Effector memory CD4-positive, alpha-beta T cell (primary cell): ENCODE measurements at regions not wholly inside any gene's neighbourhood (a gene's known extent, or its start where the extent isn't known, plus 50 kb on each side); places are given as distances from the start of the nearest gene placed in this dataset.

Source experiments
- DNase-seq, 3 donors: peaks; one replicate each; pipeline ENCODE4 v3.0.0-alpha.2; 2020
- H3K27ac ChIP-seq: 2 replicates; pipeline ENCODE4 v1.7.0; 2013; ENCODE audit warnings: mild to moderate bottlenecking, low read length, moderate library complexity; ENCODE audit not compliant: insufficient read depth, poor library complexity, severe bottlenecking
- H3K27me3 ChIP-seq: replicated peaks from 2 replicates; pipeline ENCODE4 v1.7.0; 2013; ENCODE audit warnings: mild to moderate bottlenecking, low read length; ENCODE audit not compliant: insufficient read depth, control insufficient read depth, poor library complexity, severe bottlenecking
- H3K36me3 ChIP-seq: 2 replicates; pipeline ENCODE4 v1.7.0; 2013; ENCODE audit warnings: mild to moderate bottlenecking, low read length, moderate library complexity; ENCODE audit not compliant: control insufficient read depth, insufficient read depth
- H3K4me1 ChIP-seq: 2 replicates; pipeline ENCODE4 v1.7.0; 2013; ENCODE audit warnings: low read length, mild to moderate bottlenecking; ENCODE audit not compliant: control insufficient read depth, insufficient read depth, poor library complexity, severe bottlenecking
- H3K4me3 ChIP-seq: 2 replicates; pipeline ENCODE4 v1.7.0; 2013; ENCODE audit warnings: low read length, low read depth, mild to moderate bottlenecking; ENCODE audit not compliant: insufficient read depth, poor library complexity, severe bottlenecking
- H3K9me3 ChIP-seq: 2 replicates; pipeline ENCODE4 v1.7.0; 2013; ENCODE audit warnings: mild to moderate bottlenecking, low read length, moderate library complexity; ENCODE audit not compliant: control insufficient read depth

DNA sequence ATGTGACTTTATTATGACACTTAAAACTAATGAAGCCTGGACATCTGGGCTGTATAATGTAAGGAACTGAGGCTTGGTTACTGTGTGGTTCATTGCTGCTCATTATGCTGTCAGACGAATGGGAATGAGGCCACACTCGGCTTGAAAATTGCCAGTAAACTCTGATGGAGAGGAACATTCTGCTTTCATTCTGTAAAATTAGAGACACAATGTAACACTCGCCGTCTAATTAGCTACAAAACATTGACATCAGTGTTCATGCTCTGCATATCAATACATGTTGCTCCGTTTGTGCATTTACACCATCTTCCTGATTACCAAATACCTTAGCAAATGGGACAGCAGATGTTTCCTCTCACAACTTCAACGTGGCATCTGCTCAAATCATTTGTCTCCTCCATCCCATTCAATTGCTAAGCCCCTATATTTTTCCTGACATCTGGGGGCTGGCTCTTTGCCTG, 133.0 kb downstream of the SLC28A3 start:
- Histone ChIP-seq H3K4me1 (no peaks in the 10 kb centered on the region), H3K27me3 (no peaks in the 10 kb centered on the region), H3K27ac (no peak overlapping the region), H3K9me3 (no peaks in the 10 kb centered on the region), H3K36me3 (no peaks in the 10 kb centered on the region), H3K4me3 (no peak overlapping the region)
- no peak for DNase-seq

DNA sequence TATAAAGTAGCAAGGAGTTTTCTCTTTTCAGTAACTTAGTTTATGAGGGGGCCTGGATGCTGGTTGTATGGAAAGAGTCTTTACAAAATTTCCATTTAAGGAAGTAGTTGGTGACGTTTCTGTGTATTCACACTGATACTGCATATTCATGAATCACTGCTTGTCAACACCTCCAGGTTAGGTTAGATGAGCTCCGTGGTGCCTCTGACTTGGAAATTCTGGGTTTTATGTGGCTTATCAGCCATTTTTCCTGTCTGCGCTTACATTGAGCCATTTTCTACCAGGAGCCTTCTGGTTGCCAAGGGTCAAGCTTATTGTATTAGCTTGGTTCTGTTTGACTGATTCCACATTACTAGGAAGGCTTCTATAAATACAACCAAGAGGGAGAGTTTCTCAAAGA, 128.3 kb downstream of the SLC28A3 start:
- no peaks in the 10 kb centered on the region for H3K9me3 ChIP-seq
- no peak for DNase-seq
- H3K4me1 ChIP-seq = no peaks in the 10 kb centered on the region
- no peak overlapping the region for H3K27ac ChIP-seq
- H3K36me3 ChIP-seq = no peaks in the 10 kb centered on the region
- no peaks in the 10 kb centered on the region for H3K27me3 ChIP-seq
- H3K4me3 ChIP-seq = no peak overlapping the region

DNA sequence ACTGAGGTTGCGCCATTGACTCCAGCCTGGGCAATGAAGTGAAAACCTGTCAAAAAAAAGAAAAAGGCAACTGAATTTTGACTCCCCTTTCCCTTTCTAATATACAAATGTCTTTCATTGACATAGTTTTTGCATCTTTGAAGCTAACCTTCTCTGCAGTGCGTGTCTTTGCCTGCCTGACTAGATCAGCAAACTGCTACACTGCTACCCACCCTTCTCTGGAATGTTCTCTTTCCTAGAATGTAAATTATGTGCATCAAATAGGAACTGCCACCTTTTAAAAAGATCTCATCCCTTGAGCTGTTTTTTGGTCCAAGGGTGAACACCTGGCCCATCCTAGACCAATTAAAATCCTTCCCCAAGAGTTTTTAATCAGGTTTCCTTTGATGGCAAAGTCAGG, 127.6 kb downstream of the SLC28A3 start:
- Histone ChIP-seq H3K27ac (no peak overlapping the region), H3K4me3 (no peak overlapping the region), H3K27me3 (no peaks in the 10 kb centered on the region), H3K36me3 (no peaks in the 10 kb centered on the region), H3K9me3 (no peaks in the 10 kb centered on the region), H3K4me1 (no peaks in the 10 kb centered on the region)
- DNase-seq = no peak

DNA sequence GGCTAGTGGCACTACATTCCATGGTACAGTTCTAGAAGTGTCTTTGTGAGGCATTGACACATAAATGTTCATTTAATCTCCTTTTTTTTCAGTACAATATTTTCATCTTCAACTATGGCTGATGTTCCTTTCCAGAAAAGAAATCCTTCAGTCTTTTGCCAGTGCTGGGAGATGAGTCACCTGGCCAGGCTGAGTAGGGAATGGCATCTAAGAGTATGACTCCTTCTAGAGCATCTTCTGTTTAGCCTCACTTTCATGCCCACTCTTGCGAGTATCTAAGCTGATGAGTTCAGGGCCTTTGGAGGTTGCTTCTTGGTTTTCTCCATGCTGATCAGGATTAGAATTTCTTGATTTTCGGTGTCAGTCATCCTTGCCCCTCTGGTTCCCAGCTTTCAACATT, 124.4 kb downstream of the SLC28A3 start:
- no peak for DNase-seq
- Histone ChIP-seq H3K27ac (no peak overlapping the region), H3K4me1 (no peaks in the 10 kb centered on the region), H3K36me3 (no peaks in the 10 kb centered on the region), H3K9me3 (no peaks in the 10 kb centered on the region), H3K4me3 (no peak overlapping the region), H3K27me3 (no peaks in the 10 kb centered on the region)

DNA sequence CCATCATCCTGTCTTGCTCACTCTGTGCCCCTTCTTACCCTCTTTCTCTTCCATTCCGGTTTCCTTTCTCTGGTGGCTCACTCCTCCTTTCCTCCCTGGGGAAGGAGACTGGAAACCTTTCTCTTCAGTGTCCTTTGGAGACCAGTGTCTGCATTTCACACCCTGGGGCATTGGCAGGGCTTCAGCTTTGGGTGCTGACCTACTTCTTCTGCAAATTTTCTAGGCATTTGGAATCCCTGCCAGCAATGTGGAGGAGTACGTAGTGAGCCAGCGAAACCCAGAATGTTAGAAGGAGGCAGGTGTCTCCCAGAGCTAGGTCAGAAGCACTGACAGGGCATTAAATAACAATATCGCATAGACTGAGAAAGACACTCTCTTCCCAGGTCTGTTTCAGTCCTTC, 122.2 kb downstream of the SLC28A3 start:
- Histone ChIP-seq H3K9me3 (no peaks in the 10 kb centered on the region), H3K36me3 (no peaks in the 10 kb centered on the region), H3K27me3 (no peaks in the 10 kb centered on the region), H3K27ac (no peak overlapping the region), H3K4me1 (no peaks in the 10 kb centered on the region), H3K4me3 (no peak overlapping the region)
- no peak for DNase-seq

DNA sequence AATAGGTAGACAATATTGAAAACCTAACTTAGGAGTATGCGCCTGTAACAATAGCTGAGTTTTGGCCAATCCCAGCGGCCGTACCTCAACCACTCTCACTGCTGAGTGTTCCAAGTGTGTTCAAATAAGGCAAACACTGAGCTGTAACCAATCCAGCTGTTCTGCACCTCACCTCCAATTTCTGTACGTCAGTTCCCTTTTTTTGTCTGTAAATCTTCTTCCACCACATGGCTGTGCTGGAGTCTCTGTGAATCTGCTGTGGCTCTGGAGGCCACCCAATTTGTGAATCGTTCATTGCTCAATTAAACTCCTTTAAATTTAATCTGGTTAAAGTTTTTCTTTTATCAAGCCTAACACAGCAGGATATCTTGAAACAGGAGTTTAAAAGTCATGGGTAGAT, 116.3 kb downstream of the SLC28A3 start:
- H3K36me3 ChIP-seq = no peaks in the 10 kb centered on the region
- no peaks in the 10 kb centered on the region for H3K4me1 ChIP-seq
- no peak overlapping the region for H3K27ac ChIP-seq
- no peak for DNase-seq
- H3K4me3 ChIP-seq = no peak overlapping the region
- no peaks in the 10 kb centered on the region for H3K27me3 ChIP-seq
- no peaks in the 10 kb centered on the region for H3K9me3 ChIP-seq
